H9 (cell line): ENCODE measurements at regions not wholly inside any gene's neighbourhood (a gene's known extent, or its start where the extent isn't known, plus 50 kb on each side); places are given as distances from the start of the nearest gene placed in this dataset.

Source experiments
- DNase-seq: peaks from one replicate; pipeline ENCODE4 v3.0.0-alpha.2; 2017
- H2AFZ ChIP-seq: one replicate; pipeline ENCODE4 v1.6.1; 2013; ENCODE audit warnings: mild to moderate bottlenecking, low read length, control low read depth, moderate library complexity
- H2AK5ac ChIP-seq: 2 replicates; pipeline ENCODE4 v1.6.1; 2013; ENCODE audit warnings: low read length, control low read depth, mixed read lengths; ENCODE audit not compliant: insufficient read length
- H2BK120ac ChIP-seq: one replicate; pipeline ENCODE4 v1.6.1; 2013; ENCODE audit warnings: low read depth, mild to moderate bottlenecking, low read length, control low read depth, inconsistent platforms; ENCODE audit not compliant: poor library complexity, severe bottlenecking
- H2BK12ac ChIP-seq: 2 replicates; pipeline ENCODE4 v1.6.1; 2013; ENCODE audit warnings: low read length, control low read depth, mixed read lengths, low read depth; ENCODE audit not compliant: insufficient read length
- H2BK15ac ChIP-seq: 2 replicates; pipeline ENCODE4 v1.6.1; 2013; ENCODE audit warnings: low read depth, low read length, control low read depth
- H2BK20ac ChIP-seq: one replicate; pipeline ENCODE4 v1.6.1; 2013; ENCODE audit warnings: low read depth, mild to moderate bottlenecking, low read length, control low read depth, inconsistent platforms; ENCODE audit not compliant: poor library complexity, severe bottlenecking
- H2BK5ac ChIP-seq: 2 replicates; pipeline ENCODE4 v1.6.1; 2013; ENCODE audit warnings: low read length, control low read depth, mixed read lengths; ENCODE audit not compliant: insufficient read length
- H3K14ac ChIP-seq: 2 replicates; pipeline ENCODE4 v1.6.1; 2013; ENCODE audit warnings: low read length, control low read depth; ENCODE audit not compliant: insufficient read depth
- H3K18ac ChIP-seq: 2 replicates; pipeline ENCODE4 v1.6.1; 2013; ENCODE audit warnings: low read depth, mild to moderate bottlenecking, mixed read lengths, low read length, control low read depth; ENCODE audit not compliant: insufficient read length
- H3K23ac ChIP-seq: 2 replicates; pipeline ENCODE4 v1.6.1; 2013; ENCODE audit warnings: low read length, control low read depth, mixed read lengths, low read depth; ENCODE audit not compliant: insufficient read length
- H3K23me2 ChIP-seq: 2 replicates; pipeline ENCODE4 v1.6.1; 2013; ENCODE audit warnings: low read depth, mild to moderate bottlenecking, mixed read lengths, low read length, control low read depth; ENCODE audit not compliant: insufficient read length, poor library complexity, severe bottlenecking
- H3K27ac ChIP-seq: 2 replicates; pipeline ENCODE4 v1.5.1; 2013; ENCODE audit warnings: low read length, control low read depth, mixed read lengths, low read depth; ENCODE audit not compliant: insufficient read length
- H3K27me3 ChIP-seq: 2 replicates; pipeline ENCODE4 v1.6.1; 2013; ENCODE audit warnings: low read length, control low read depth, inconsistent platforms; ENCODE audit not compliant: insufficient read depth
- H3K4ac ChIP-seq: 2 replicates; pipeline ENCODE4 v1.6.1; 2013; ENCODE audit warnings: low read depth, mild to moderate bottlenecking, control low read depth, inconsistent platforms, low read length, moderate library complexity
- H3K4me1 ChIP-seq: 2 replicates; pipeline ENCODE4 v1.6.1; 2013; ENCODE audit warnings: low read length, control low read depth, inconsistent platforms; ENCODE audit not compliant: insufficient read depth
- H3K4me2 ChIP-seq: 2 replicates; pipeline ENCODE4 v1.6.1; 2013; ENCODE audit warnings: low read length, control low read depth, mixed read lengths; ENCODE audit not compliant: insufficient read length, insufficient read depth
- H3K56ac ChIP-seq: 2 replicates; pipeline ENCODE4 v1.6.1; 2013; ENCODE audit warnings: low read depth, mild to moderate bottlenecking, mixed read lengths, low read length, control low read depth; ENCODE audit not compliant: insufficient read length
- H3K79me1 ChIP-seq: 2 replicates; pipeline ENCODE4 v1.6.1; 2013; ENCODE audit warnings: low read depth, mild to moderate bottlenecking, moderate library complexity, low read length, control low read depth, inconsistent platforms; ENCODE audit not compliant: insufficient read depth, poor library complexity, severe bottlenecking
- H3K79me2 ChIP-seq: 2 replicates; pipeline ENCODE4 v1.6.1; 2013; ENCODE audit warnings: low read length, control low read depth, inconsistent platforms; ENCODE audit not compliant: insufficient read depth
- H3K9ac ChIP-seq: 2 replicates; pipeline ENCODE4 v1.6.1; 2013; ENCODE audit warnings: low read length, control low read depth, mixed read lengths; ENCODE audit not compliant: insufficient read length; ENCODE audit errors: extremely low read depth
- H3K9me3 ChIP-seq: one replicate; pipeline ENCODE4 v1.6.1; 2013; ENCODE audit warnings: low read depth, low read length, inconsistent platforms; ENCODE audit not compliant: control insufficient read depth
- H3T11ph ChIP-seq: one replicate; pipeline ENCODE4 v1.6.1; 2013; ENCODE audit warnings: mild to moderate bottlenecking, low read length, control low read depth, inconsistent platforms
- H4K20me1 ChIP-seq: one replicate; pipeline ENCODE4 v1.6.1; 2013; ENCODE audit not compliant: control insufficient read depth, insufficient read length, insufficient read depth
- H4K5ac ChIP-seq: 2 replicates; pipeline ENCODE4 v1.6.1; 2013; ENCODE audit warnings: low read depth, mild to moderate bottlenecking, mixed read lengths, low read length, control low read depth; ENCODE audit not compliant: insufficient read length
- H4K8ac ChIP-seq: replicated peaks from 2 replicates; pipeline ENCODE4 v1.6.1; 2013; ENCODE audit warnings: low read length, control low read depth, mixed read lengths, low read depth; ENCODE audit not compliant: insufficient read length
- H4K91ac ChIP-seq: 2 replicates; pipeline ENCODE4 v1.6.1; 2013; ENCODE audit warnings: low read depth, mild to moderate bottlenecking, moderate library complexity, mixed read lengths, low read length, control low read depth; ENCODE audit not compliant: insufficient read length
- H3K27ac Mint-ChIP-seq, 3 experiments: 2 replicates in 2 of 3; 3 replicates in 1 of 3; pipeline ENCODE4 v1.8.0; 2020 to 2021; ENCODE audit warnings: mixed read lengths in 3 of 3, mild to moderate bottlenecking in 1 of 3, moderate library complexity in 1 of 3
- H3K27me3 Mint-ChIP-seq: 2 replicates; pipeline ENCODE4 v1.8.0; 2021; ENCODE audit warnings: low read depth, mild to moderate bottlenecking, moderate library complexity, mixed read lengths
- H3K36me3 Mint-ChIP-seq, 3 experiments: 2 replicates in 2 of 3; 3 replicates in 1 of 3; pipeline ENCODE4 v1.8.0; 2020 to 2021; ENCODE audit warnings: low read depth in 3 of 3, mixed read lengths in 3 of 3; ENCODE audit not compliant: insufficient read depth in 1 of 3
- H3K4me1 Mint-ChIP-seq, 2 experiments: 2 replicates each; pipeline ENCODE4 v1.8.0; 2020; ENCODE audit warnings: mixed read lengths in 2 of 2
- H3K4me3 Mint-ChIP-seq, 2 experiments: 2 replicates in 1 of 2; 3 replicates in 1 of 2; pipeline ENCODE4 v1.8.0; 2020 to 2021; ENCODE audit warnings: mild to moderate bottlenecking in 2 of 2, mixed read lengths in 2 of 2, moderate library complexity in 1 of 2
- H3K9me3 Mint-ChIP-seq, 2 experiments: 2 replicates in 1 of 2; 3 replicates in 1 of 2; pipeline ENCODE4 v1.8.0; 2020; ENCODE audit warnings: mild to moderate bottlenecking in 2 of 2, mixed read lengths in 2 of 2, moderate library complexity in 1 of 2
- WGBS: extraction: QIAGEN DNeasy Blood & Tissue Kit; methylation state at CpG from one replicate; pipeline ENCODE4 v1.1.7; 2013; ENCODE audit warnings: missing lambda C conversion rate, low lambda C conversion rate, mixed read lengths; ENCODE audit not compliant: insufficient read length; ENCODE audit errors: extremely low coverage; 5-methylcytosine and 5-hydroxymethylcytosine counted together
- TF ChIP-seq, protein P1 (sequence below): fragments of 200-600 bp; sonication (generic); conservative IDR thresholded peaks from 3 replicates; pipeline ENCODE4 v1.8.0; 2021; ENCODE audit warnings: antibody characterized with exemption, mild to moderate bottlenecking

DNA sequence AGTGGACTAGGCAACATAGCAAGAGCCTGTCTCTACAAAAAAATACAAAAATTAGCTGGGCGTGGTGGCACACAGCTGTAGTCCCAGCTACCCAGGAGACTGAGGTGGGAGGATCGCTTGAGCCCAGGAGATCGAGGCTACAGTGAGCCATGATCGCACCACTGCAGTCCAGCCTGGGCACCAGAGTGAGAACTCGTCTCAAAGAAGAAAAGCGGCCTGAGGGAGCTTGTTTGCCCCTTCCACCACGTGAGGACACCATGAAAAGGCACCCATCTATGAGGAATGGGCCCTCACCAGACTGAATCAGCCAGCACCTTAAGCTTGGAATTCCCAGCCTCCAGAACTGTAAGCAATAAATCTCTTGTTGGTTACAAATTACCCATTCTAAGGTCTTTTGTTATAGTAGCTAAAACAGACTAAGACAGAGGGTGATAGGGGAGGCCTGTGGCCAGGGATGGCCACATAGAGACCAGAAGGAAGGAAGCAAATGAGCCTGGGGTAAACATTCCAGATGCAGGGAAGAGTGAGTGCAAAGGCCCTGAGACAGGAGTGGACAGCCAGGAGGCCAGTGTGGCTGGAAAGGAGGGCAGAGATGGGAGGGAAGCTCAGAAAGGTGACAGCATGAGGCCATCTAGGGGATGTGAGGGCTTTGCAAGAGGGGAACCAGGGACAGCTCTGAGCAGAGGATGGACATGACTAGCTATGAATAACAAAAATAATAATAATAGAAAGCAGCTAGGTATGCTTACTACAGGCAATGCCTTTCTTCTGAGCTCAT lies 120.1 kb downstream of the MATN1 start:
- H3K9me3 Mint-ChIP-seq: peaks cover 0 to 4% of the 10 kb centered on the region in 2 experiments; a peak in 2 of 5 replicates
- no peak overlapping the region for H2BK20ac ChIP-seq
- no peak overlapping the region for H3K18ac ChIP-seq
- no peaks in the 10 kb centered on the region for H3K79me1 ChIP-seq
- H3K14ac ChIP-seq: no peak overlapping the region
- no peak overlapping the region for H2AK5ac ChIP-seq
- no peak overlapping the region for H3K4me2 ChIP-seq
- H2AFZ ChIP-seq: no peak overlapping the region
- H3K56ac ChIP-seq: no peak overlapping the region
- no peak overlapping the region for H4K8ac ChIP-seq
- no peak overlapping the region for H3K9ac ChIP-seq
- no peak overlapping the region for H4K91ac ChIP-seq
- no peak overlapping the region for H2BK12ac ChIP-seq
- H3K4me1 Mint-ChIP-seq: peaks cover 3% of the 10 kb centered on the region in 2 experiments; a peak in 2 of 4 replicates
- H4K5ac ChIP-seq: no peak overlapping the region
- TF ChIP-seq, protein P1, sequence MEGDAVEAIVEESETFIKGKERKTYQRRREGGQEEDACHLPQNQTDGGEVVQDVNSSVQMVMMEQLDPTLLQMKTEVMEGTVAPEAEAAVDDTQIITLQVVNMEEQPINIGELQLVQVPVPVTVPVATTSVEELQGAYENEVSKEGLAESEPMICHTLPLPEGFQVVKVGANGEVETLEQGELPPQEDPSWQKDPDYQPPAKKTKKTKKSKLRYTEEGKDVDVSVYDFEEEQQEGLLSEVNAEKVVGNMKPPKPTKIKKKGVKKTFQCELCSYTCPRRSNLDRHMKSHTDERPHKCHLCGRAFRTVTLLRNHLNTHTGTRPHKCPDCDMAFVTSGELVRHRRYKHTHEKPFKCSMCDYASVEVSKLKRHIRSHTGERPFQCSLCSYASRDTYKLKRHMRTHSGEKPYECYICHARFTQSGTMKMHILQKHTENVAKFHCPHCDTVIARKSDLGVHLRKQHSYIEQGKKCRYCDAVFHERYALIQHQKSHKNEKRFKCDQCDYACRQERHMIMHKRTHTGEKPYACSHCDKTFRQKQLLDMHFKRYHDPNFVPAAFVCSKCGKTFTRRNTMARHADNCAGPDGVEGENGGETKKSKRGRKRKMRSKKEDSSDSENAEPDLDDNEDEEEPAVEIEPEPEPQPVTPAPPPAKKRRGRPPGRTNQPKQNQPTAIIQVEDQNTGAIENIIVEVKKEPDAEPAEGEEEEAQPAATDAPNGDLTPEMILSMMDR: no peak
- peaks cover 3% of the 10 kb centered on the region for H3K23me2 ChIP-seq
- no peaks in the 10 kb centered on the region; the same call in 1 of the 2 replicates for H3K27me3 Mint-ChIP-seq
- no peak overlapping the region for H3K4ac ChIP-seq
- no peak overlapping the region; a peak in 1 of 7 replicates for H3K27ac Mint-ChIP-seq
- no peaks in the 10 kb centered on the region for H3K79me2 ChIP-seq
- H3K27me3 ChIP-seq: no peaks in the 10 kb centered on the region
- no peaks in the 10 kb centered on the region for H4K20me1 ChIP-seq
- no peak overlapping the region for H2BK120ac ChIP-seq
- H3K23ac ChIP-seq: no peak overlapping the region
- H3K27ac ChIP-seq: no peak overlapping the region
- no peaks in the 10 kb centered on the region for H3K9me3 ChIP-seq
- H2BK5ac ChIP-seq: no peak overlapping the region
- peaks cover 0 to 4% (median 0%) of the 10 kb centered on the region in 3 experiments; a peak in 3 of 7 replicates for H3K36me3 Mint-ChIP-seq
- DNase-seq: no peak
- H3K4me3 Mint-ChIP-seq: no peak overlapping the region
- no peak overlapping the region for H3T11ph ChIP-seq
- no peaks in the 10 kb centered on the region for H3K4me1 ChIP-seq
- no CpG with 5 or more reads among the region's 7 CpGs for WGBS
- no peak overlapping the region for H2BK15ac ChIP-seq
